ENCODE measurements at regions not wholly inside any gene's neighbourhood (a gene's known extent, or its start where the extent isn't known, plus 50 kb on each side); places are given as distances from the start of the nearest gene placed in this dataset.
"Not testable (repeated sequence)": the region's sequence is repeated elsewhere in the genome, so short reads cannot be mapped to it uniquely, and the experiment has no call there.

DNA sequence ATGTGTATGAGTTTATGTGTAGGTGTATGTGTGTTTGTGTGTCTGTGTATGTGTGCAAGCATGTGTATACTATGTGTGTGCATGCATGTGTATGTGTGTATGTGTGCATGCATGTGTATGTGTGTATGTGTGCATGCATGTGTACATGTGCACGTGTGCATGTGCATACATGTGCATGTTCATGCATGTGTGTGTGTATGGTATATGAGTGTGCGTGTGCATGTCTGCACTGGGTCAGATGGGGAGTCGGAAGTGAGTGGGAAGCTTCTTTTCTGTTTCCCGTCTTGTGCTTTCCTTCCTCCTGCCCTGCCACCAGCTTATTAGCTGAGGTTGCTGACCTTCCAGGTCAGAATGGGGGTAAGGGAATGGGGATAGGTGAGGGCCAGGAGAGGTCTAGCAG lies 174.7 kb downstream of the MAP2K4 start:
- H3K27ac ChIP-seq (ENCODE audit: low read length, poor library complexity, severe bottlenecking): no peak overlapping the region
- WGBS: 86% methylated on average over 2 of the region's 4 CpGs
- no peak overlapping the region for H3K9ac ChIP-seq (ENCODE audit: low read length)
- no peaks in the 10 kb centered on the region for H3K36me3 ChIP-seq (ENCODE audit: control insufficient read depth in 1 of 2, insufficient read depth in 2 of 2, low read depth in 1 of 2, low read length in 2 of 2)
- H2BK12ac ChIP-seq (ENCODE audit: low read length in 2 of 2): no peak overlapping the region
- H3K23ac ChIP-seq (ENCODE audit: low read length in 2 of 2): no peak overlapping the region
- no peak overlapping the region for H4K8ac ChIP-seq (ENCODE audit: low read length)
- H3K27me3 ChIP-seq (ENCODE audit: control insufficient read depth in 1 of 2, insufficient read depth in 1 of 2, low read length in 2 of 2): peaks cover 0 to 3% of the 10 kb centered on the region in 2 experiments
- no peak overlapping the region for H4K91ac ChIP-seq (ENCODE audit: low read length)
- H3K4me1 ChIP-seq (ENCODE audit: control insufficient read depth, insufficient read depth, low read depth, low read length): no peaks in the 10 kb centered on the region
- no peak overlapping the region for H3K4ac ChIP-seq (ENCODE audit: low read depth in 1 of 2, low read length in 2 of 2)
- H2BK5ac ChIP-seq (ENCODE audit: low read depth, low read length, poor library complexity, severe bottlenecking): no peak overlapping the region
- no peak overlapping the region for H3K18ac ChIP-seq (ENCODE audit: low read depth in 1 of 2, low read length in 2 of 2)
- no peak overlapping the region for H2AFZ ChIP-seq (ENCODE audit: low read depth, low read length)
- H3K14ac ChIP-seq (ENCODE audit: low read length in 2 of 2): no peak overlapping the region
- H3K9me3 ChIP-seq (ENCODE audit: control insufficient read depth, low read length): no peaks in the 10 kb centered on the region
- no peak overlapping the region for H2BK15ac ChIP-seq (ENCODE audit: low read depth, poor library complexity, severe bottlenecking)
- H2BK120ac ChIP-seq (ENCODE audit: low read depth, low read length): no peak overlapping the region
- no peak for DNase-seq
- no peak overlapping the region for H3K4me2 ChIP-seq (ENCODE audit: low read length, poor library complexity, severe bottlenecking)
- no peak overlapping the region for H2AK5ac ChIP-seq (ENCODE audit: low read length, severe bottlenecking)
- no peak overlapping the region for H3K4me3 ChIP-seq (ENCODE audit: insufficient read depth in 1 of 2, low read depth in 1 of 2, low read length in 2 of 2)
- no peaks in the 10 kb centered on the region for H3K79me1 ChIP-seq (replicated peaks; ENCODE audit: low read length, poor library complexity, severe bottlenecking)

- Histone ChIP-seq H3K4me2 (ENCODE audit: low read length, poor library complexity, severe bottlenecking) (no peak overlapping the region), H3K18ac (ENCODE audit: low read depth in 1 of 2, low read length in 2 of 2) (no peak overlapping the region), H3K4ac (ENCODE audit: low read depth in 1 of 2, low read length in 2 of 2) (no peak overlapping the region), H3K27ac (ENCODE audit: low read length, poor library complexity, severe bottlenecking) (no peak overlapping the region), H2AK5ac (ENCODE audit: low read length, severe bottlenecking) (no peak overlapping the region), H2AFZ (ENCODE audit: low read depth, low read length) (no peak overlapping the region), H3K14ac (ENCODE audit: low read length in 2 of 2) (no peak overlapping the region), H3K9me3 (ENCODE audit: control insufficient read depth, low read length) (no peaks in the 10 kb centered on the region), H2BK15ac (ENCODE audit: low read depth, poor library complexity, severe bottlenecking) (no peak overlapping the region), H4K8ac (ENCODE audit: low read length) (no peak overlapping the region), H3K79me1 (replicated peaks; ENCODE audit: low read length, poor library complexity, severe bottlenecking) (no peaks in the 10 kb centered on the region), H3K9ac (ENCODE audit: low read length) (no peak overlapping the region), H4K91ac (ENCODE audit: low read length) (no peak overlapping the region), H2BK12ac (ENCODE audit: low read length in 2 of 2) (no peak overlapping the region), H3K4me3 (ENCODE audit: insufficient read depth in 1 of 2, low read depth in 1 of 2, low read length in 2 of 2) (no peak overlapping the region), H3K4me1 (ENCODE audit: control insufficient read depth, insufficient read depth, low read depth, low read length) (no peaks in the 10 kb centered on the region), H2BK5ac (ENCODE audit: low read depth, low read length, poor library complexity, severe bottlenecking) (no peak overlapping the region), H3K27me3 (ENCODE audit: control insufficient read depth in 1 of 2, insufficient read depth in 1 of 2, low read length in 2 of 2) (no peaks in the 10 kb centered on the region), H3K36me3 (ENCODE audit: control insufficient read depth in 1 of 2, insufficient read depth in 2 of 2, low read depth in 1 of 2, low read length in 2 of 2) (no peaks in the 10 kb centered on the region), H2BK120ac (ENCODE audit: low read depth, low read length) (no peak overlapping the region), H3K23ac (ENCODE audit: low read length in 2 of 2) (no peak overlapping the region)
- 53% methylated on average over 3 of the region's 4 CpGs for WGBS
- DNase-seq: no peak
These were observed 180.7 kb downstream of the MAP2K4 start for GRCh38 chr17:12201294-12201880.

- Histone ChIP-seq H2BK12ac (ENCODE audit: low read length in 2 of 2) (no peak overlapping the region), H3K4ac (ENCODE audit: low read depth in 1 of 2, low read length in 2 of 2) (no peak overlapping the region), H3K79me1 (replicated peaks; ENCODE audit: low read length, poor library complexity, severe bottlenecking) (no peaks in the 10 kb centered on the region), H4K8ac (ENCODE audit: low read length) (no peak overlapping the region), H2BK15ac (ENCODE audit: low read depth, poor library complexity, severe bottlenecking) (no peak overlapping the region), H4K91ac (ENCODE audit: low read length) (no peak overlapping the region), H3K18ac (ENCODE audit: low read depth in 1 of 2, low read length in 2 of 2) (no peak overlapping the region), H3K9me3 (ENCODE audit: control insufficient read depth, low read length) (no peaks in the 10 kb centered on the region), H3K4me3 (ENCODE audit: insufficient read depth in 1 of 2, low read depth in 1 of 2, low read length in 2 of 2) (no peak overlapping the region), H2BK120ac (ENCODE audit: low read depth, low read length) (no peak overlapping the region), H3K9ac (ENCODE audit: low read length) (no peak overlapping the region), H2BK5ac (ENCODE audit: low read depth, low read length, poor library complexity, severe bottlenecking) (no peak overlapping the region), H3K27me3 (ENCODE audit: control insufficient read depth in 1 of 2, insufficient read depth in 1 of 2, low read length in 2 of 2) (no peaks in the 10 kb centered on the region), H3K23ac (ENCODE audit: low read length in 2 of 2) (no peak overlapping the region), H3K4me2 (ENCODE audit: low read length, poor library complexity, severe bottlenecking) (no peak overlapping the region), H2AK5ac (ENCODE audit: low read length, severe bottlenecking) (no peak overlapping the region), H3K27ac (ENCODE audit: low read length, poor library complexity, severe bottlenecking) (no peak overlapping the region), H3K4me1 (ENCODE audit: control insufficient read depth, insufficient read depth, low read depth, low read length) (no peaks in the 10 kb centered on the region), H2AFZ (ENCODE audit: low read depth, low read length) (no peak overlapping the region), H3K14ac (ENCODE audit: low read length in 2 of 2) (no peak overlapping the region), H3K36me3 (ENCODE audit: control insufficient read depth in 1 of 2, insufficient read depth in 2 of 2, low read depth in 1 of 2, low read length in 2 of 2) (no peaks in the 10 kb centered on the region)
- WGBS: 77% methylated on average over 2 of the region's 2 CpGs
- DNase-seq: no peak
These were observed 189.0 kb downstream of the MAP2K4 start for GRCh38 chr17:12209632-12210191.

DNA sequence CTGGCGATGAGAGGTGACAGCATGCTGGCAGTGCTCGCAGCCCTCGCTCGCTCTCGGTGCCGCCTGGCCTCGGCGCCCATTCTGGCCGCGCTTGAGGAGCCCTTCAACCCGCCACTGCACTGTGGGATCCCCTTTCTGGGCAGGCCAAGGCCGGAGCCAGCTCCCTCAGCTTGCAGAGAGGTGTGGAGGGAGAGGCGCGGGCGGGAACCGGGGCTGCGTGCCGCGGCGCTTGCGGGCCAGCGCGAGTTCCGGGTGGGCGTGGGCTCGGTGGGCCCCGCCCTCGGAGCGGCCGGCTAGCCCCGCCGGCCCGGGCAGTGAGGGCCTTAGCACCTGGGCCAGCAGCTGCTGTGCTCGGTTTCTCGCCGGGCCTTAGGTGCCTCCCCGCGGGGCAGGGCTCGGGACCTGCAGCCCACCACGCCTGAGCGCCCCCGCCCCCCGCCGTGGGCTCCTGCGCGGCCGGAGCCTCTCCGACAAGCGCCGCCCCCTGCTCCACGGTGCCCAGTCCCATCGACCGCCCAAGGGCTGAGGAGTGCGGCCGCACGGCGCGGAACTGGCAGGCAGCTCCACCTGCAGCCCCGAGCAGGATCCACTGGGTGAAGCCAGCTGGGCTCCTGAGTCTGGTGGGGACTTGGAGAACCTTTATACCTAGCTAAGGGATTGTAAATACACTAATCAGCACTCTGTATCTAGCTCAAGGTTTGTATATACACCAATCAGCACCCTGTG lies 200.2 kb downstream of the MAP2K4 start:
- not testable (repeated sequence) for H4K8ac ChIP-seq (ENCODE audit: low read length); H3K4me1 ChIP-seq (ENCODE audit: control insufficient read depth, insufficient read depth, low read depth, low read length); H2BK120ac ChIP-seq (ENCODE audit: low read depth, low read length); H2AFZ ChIP-seq (ENCODE audit: low read depth, low read length); H3K79me1 ChIP-seq (replicated peaks; ENCODE audit: low read length, poor library complexity, severe bottlenecking); H3K9me3 ChIP-seq (ENCODE audit: control insufficient read depth, low read length); H2AK5ac ChIP-seq (ENCODE audit: low read length, severe bottlenecking); H2BK12ac ChIP-seq (ENCODE audit: low read length in 2 of 2); H3K4me2 ChIP-seq (ENCODE audit: low read length, poor library complexity, severe bottlenecking); H2BK15ac ChIP-seq (ENCODE audit: low read depth, poor library complexity, severe bottlenecking); H3K9ac ChIP-seq (ENCODE audit: low read length); H4K91ac ChIP-seq (ENCODE audit: low read length); H3K27ac ChIP-seq (ENCODE audit: low read length, poor library complexity, severe bottlenecking); H3K23ac ChIP-seq (ENCODE audit: low read length in 2 of 2); H3K4ac ChIP-seq (ENCODE audit: low read depth in 1 of 2, low read length in 2 of 2); H2BK5ac ChIP-seq (ENCODE audit: low read depth, low read length, poor library complexity, severe bottlenecking); H3K36me3 ChIP-seq (ENCODE audit: control insufficient read depth in 1 of 2, insufficient read depth in 2 of 2, low read depth in 1 of 2, low read length in 2 of 2); DNase-seq; H3K14ac ChIP-seq (ENCODE audit: low read length in 2 of 2); H3K4me3 ChIP-seq (ENCODE audit: insufficient read depth in 1 of 2, low read depth in 1 of 2, low read length in 2 of 2); H3K18ac ChIP-seq (ENCODE audit: low read depth in 1 of 2, low read length in 2 of 2); H3K27me3 ChIP-seq (ENCODE audit: control insufficient read depth in 1 of 2, insufficient read depth in 1 of 2, low read length in 2 of 2)
- WGBS: 94% methylated on average over 54 of the region's 59 CpGs
